ENCODE measurements at regions not wholly inside any gene's neighbourhood (a gene's known extent, or its start where the extent isn't known, plus 50 kb on each side); places are given as distances from the start of the nearest gene placed in this dataset.

DNA sequence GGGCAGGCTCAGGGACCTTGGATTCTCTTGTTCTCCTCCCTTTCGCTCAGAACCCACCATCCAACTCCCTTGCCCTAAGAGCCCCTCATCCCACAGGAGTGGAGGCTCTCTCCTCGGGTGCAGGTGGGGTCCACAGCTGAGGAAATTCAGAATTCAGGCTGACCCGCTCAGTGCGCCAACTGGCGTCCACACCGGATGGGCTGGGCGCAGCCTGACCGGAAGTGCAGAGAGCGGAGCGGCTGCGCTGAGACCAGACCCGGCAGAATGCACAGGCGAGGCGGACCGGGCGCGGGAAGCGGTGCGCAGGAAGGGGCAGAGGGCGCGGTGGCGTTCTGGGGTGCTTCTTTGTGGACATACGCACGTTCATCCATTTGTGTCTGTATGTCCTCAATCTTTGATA is 210.4 kb upstream of the NDN start:
- H3K27me3 ChIP-seq (ENCODE audit: low read length) = no peaks in the 10 kb centered on the region
- ChIA-PET CTCF (no interaction called here), POLR2A (ENCODE audit: unreplicated experiment) (no interaction called here)
- no peak overlapping the region for H3K4me3 ChIP-seq (ENCODE audit: low read length)
- no peaks in the 10 kb centered on the region for H4K20me1 ChIP-seq (ENCODE audit: low read length)
- H3K27ac ChIP-seq (ENCODE audit: low read length) = no peak overlapping the region
- ATAC-seq (no peak), DNase-seq (no peak)
- no peaks in the 10 kb centered on the region for H3K79me2 ChIP-seq (ENCODE audit: low read length)
- no TSS peak for BruUV-seq (replicated peaks)
- 0 out of 2 replicates have a peak, but pooled peaks cover 3% of the 10 kb centered on the region for H3K9me3 ChIP-seq (ENCODE audit: low read length)
- no peak overlapping the region for H3K4me2 ChIP-seq (ENCODE audit: low read length)
- no peak overlapping the region for H3K9ac ChIP-seq (ENCODE audit: low read length)
- no peaks in the 10 kb centered on the region for H3K9me2 ChIP-seq (replicated peaks; ENCODE audit: low read length)
- TF ChIP-seq EZH2 (IDR thresholded peaks at IDR 0.05; ENCODE audit: low read length, unreplicated experiment) = no peak
- TF ChIP-seq, protein P1, sequence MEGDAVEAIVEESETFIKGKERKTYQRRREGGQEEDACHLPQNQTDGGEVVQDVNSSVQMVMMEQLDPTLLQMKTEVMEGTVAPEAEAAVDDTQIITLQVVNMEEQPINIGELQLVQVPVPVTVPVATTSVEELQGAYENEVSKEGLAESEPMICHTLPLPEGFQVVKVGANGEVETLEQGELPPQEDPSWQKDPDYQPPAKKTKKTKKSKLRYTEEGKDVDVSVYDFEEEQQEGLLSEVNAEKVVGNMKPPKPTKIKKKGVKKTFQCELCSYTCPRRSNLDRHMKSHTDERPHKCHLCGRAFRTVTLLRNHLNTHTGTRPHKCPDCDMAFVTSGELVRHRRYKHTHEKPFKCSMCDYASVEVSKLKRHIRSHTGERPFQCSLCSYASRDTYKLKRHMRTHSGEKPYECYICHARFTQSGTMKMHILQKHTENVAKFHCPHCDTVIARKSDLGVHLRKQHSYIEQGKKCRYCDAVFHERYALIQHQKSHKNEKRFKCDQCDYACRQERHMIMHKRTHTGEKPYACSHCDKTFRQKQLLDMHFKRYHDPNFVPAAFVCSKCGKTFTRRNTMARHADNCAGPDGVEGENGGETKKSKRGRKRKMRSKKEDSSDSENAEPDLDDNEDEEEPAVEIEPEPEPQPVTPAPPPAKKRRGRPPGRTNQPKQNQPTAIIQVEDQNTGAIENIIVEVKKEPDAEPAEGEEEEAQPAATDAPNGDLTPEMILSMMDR (conservative IDR thresholded peaks at IDR 0.05; ENCODE audit: low read depth, low read length) = no peak
- TF ChIP-seq EZH2phosphoT487 (IDR thresholded peaks at IDR 0.05; ENCODE audit: borderline replicate concordance, low read length) = no peak
- no peaks in the 10 kb centered on the region for H3F3A ChIP-seq (ENCODE audit: low read length, unreplicated experiment)
- intact Hi-C loops (cut with micrococcal nuclease) = no loop called here
- no peak overlapping the region for H2AFZ ChIP-seq (ENCODE audit: low read length)
- H3K36me3 ChIP-seq (ENCODE audit: low read depth, low read length) = no peaks in the 10 kb centered on the region
- no peaks in the 10 kb centered on the region for H3K4me1 ChIP-seq (ENCODE audit: insufficient read depth, low read length)

DNA sequence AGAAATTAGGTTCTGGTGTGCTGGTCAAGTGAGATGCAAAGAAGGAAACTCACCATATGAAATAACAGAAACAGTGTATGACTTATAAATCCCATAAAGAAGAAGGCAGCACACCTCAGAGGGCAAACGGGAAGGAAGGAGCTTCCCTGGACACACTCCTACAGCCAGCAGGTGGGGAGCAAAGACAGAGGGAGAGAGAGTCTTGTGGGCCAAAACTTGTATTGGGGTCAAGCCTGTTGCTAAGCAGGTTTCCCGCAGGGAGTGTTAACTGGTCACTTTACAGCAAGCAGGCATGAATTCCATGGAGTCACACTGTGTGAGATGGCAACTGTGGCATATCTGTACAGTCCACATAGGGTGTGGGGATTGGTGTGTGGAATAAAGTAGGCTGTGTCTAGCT is 222.9 kb upstream of the NDN start:
- no peaks in the 10 kb centered on the region for H3F3A ChIP-seq (ENCODE audit: low read length, unreplicated experiment)
- H3K79me2 ChIP-seq (ENCODE audit: low read length) = no peaks in the 10 kb centered on the region
- no peak overlapping the region for H2AFZ ChIP-seq (ENCODE audit: low read length)
- H4K20me1 ChIP-seq (ENCODE audit: low read length) = no peaks in the 10 kb centered on the region
- CTCF ChIA-PET = no interaction called here
- H3K4me1 ChIP-seq (ENCODE audit: insufficient read depth, low read length) = no peaks in the 10 kb centered on the region
- ATAC-seq (no peak), DNase-seq (no peak)
- no peak overlapping the region for H3K4me3 ChIP-seq (ENCODE audit: low read length)
- H3K4me2 ChIP-seq (ENCODE audit: low read length) = no peak overlapping the region
- BruUV-seq (replicated peaks) = no TSS peak
- POLR2A ChIA-PET (ENCODE audit: unreplicated experiment) = no interaction called here
- H3K9ac ChIP-seq (ENCODE audit: low read length) = no peak overlapping the region
- intact Hi-C loops (cut with micrococcal nuclease) = no loop called here
- TF ChIP-seq, protein P1 (conservative IDR thresholded peaks at IDR 0.05; ENCODE audit: low read depth, low read length) = no peak
- no peak for TF ChIP-seq EZH2phosphoT487 (IDR thresholded peaks at IDR 0.05; ENCODE audit: borderline replicate concordance, low read length)
- TF ChIP-seq EZH2 (IDR thresholded peaks at IDR 0.05; ENCODE audit: low read length, unreplicated experiment) = no peak
- H3K27me3 ChIP-seq (ENCODE audit: low read length) = no peaks in the 10 kb centered on the region
- no peaks in the 10 kb centered on the region for H3K9me2 ChIP-seq (replicated peaks; ENCODE audit: low read length)
- 0 out of 2 replicates have a peak, but pooled peaks cover 3% of the 10 kb centered on the region for H3K9me3 ChIP-seq (ENCODE audit: low read length)
- no peak overlapping the region for H3K27ac ChIP-seq (ENCODE audit: low read length)
- H3K36me3 ChIP-seq (ENCODE audit: low read depth, low read length) = no peaks in the 10 kb centered on the region

DNA sequence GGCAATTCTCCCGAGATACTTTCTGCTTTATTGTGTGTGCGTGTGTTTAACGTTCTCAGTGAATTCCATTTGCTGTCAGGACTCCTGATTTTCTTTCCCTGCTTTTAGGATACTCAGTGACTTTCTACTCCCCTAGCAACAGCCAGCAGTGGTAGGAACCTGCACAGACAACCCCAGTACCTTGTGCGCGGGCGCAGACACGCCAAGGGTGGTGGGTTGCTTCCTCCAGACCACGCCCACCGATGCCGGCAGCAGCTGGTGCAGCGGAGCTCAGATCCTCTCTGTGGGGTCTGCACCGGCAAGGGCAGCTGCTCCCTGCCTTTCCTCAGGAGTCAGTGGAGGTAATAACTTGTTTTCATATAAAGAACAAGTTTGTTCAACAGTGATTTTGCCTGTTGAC is 225.1 kb upstream of the NDN start:
- no peaks in the 10 kb centered on the region for H3K36me3 ChIP-seq (ENCODE audit: low read depth, low read length)
- no peak overlapping the region for H3K4me2 ChIP-seq (ENCODE audit: low read length)
- intact Hi-C loops (cut with micrococcal nuclease) = no loop called here
- TF ChIP-seq EZH2 (IDR thresholded peaks at IDR 0.05; ENCODE audit: low read length, unreplicated experiment) (no peak), EZH2phosphoT487 (IDR thresholded peaks at IDR 0.05; ENCODE audit: borderline replicate concordance, low read length) (no peak)
- TF ChIP-seq, protein P1 (conservative IDR thresholded peaks at IDR 0.05; ENCODE audit: low read depth, low read length) = no peak
- H3K27ac ChIP-seq (ENCODE audit: low read length) = no peak overlapping the region
- BruUV-seq (replicated peaks) = no TSS peak
- DNase-seq (no peak), ATAC-seq (no peak)
- H3K79me2 ChIP-seq (ENCODE audit: low read length) = no peaks in the 10 kb centered on the region
- H4K20me1 ChIP-seq (ENCODE audit: low read length) = no peaks in the 10 kb centered on the region
- no peaks in the 10 kb centered on the region for H3K27me3 ChIP-seq (ENCODE audit: low read length)
- no peak overlapping the region for H3K4me3 ChIP-seq (ENCODE audit: low read length)
- peaks cover 5% of the 10 kb centered on the region; the same call in 1 of the 2 replicates for H3K9me3 ChIP-seq (ENCODE audit: low read length)
- no peak overlapping the region for H2AFZ ChIP-seq (ENCODE audit: low read length)
- H3K9ac ChIP-seq (ENCODE audit: low read length) = no peak overlapping the region
- POLR2A ChIA-PET (ENCODE audit: unreplicated experiment) = no interaction called here
- no peaks in the 10 kb centered on the region for H3F3A ChIP-seq (ENCODE audit: low read length, unreplicated experiment)
- no peaks in the 10 kb centered on the region for H3K9me2 ChIP-seq (replicated peaks; ENCODE audit: low read length)
- CTCF ChIA-PET = no interaction called here
- H3K4me1 ChIP-seq (ENCODE audit: insufficient read depth, low read length) = no peaks in the 10 kb centered on the region
